Islet precursor cell (in vitro differentiated cells): ENCODE measurements at regions not wholly inside any gene's neighbourhood (a gene's known extent, or its start where the extent isn't known, plus 50 kb on each side); places are given as distances from the start of the nearest gene placed in this dataset.

ENCODE experiments used
- DNase-seq: peaks from one replicate; pipeline ENCODE4 v3.0.0-alpha.2; 2018

GRCh38 chr1:215471463-215471862 lies 95.6 kb upstream of the KCTD3 start:
- DNase-seq, result no peak

- DNase-seq, result no peak
These were observed 94.4 kb upstream of the KCTD3 start for GRCh38 chr1:215472723-215473122.

GRCh38 chr1:215473943-215474342 lies 93.2 kb upstream of the KCTD3 start:
- no peak for DNase-seq

- no peak for DNase-seq
These were observed 92.2 kb upstream of the KCTD3 start for GRCh38 chr1:215474940-215475339.

DNA sequence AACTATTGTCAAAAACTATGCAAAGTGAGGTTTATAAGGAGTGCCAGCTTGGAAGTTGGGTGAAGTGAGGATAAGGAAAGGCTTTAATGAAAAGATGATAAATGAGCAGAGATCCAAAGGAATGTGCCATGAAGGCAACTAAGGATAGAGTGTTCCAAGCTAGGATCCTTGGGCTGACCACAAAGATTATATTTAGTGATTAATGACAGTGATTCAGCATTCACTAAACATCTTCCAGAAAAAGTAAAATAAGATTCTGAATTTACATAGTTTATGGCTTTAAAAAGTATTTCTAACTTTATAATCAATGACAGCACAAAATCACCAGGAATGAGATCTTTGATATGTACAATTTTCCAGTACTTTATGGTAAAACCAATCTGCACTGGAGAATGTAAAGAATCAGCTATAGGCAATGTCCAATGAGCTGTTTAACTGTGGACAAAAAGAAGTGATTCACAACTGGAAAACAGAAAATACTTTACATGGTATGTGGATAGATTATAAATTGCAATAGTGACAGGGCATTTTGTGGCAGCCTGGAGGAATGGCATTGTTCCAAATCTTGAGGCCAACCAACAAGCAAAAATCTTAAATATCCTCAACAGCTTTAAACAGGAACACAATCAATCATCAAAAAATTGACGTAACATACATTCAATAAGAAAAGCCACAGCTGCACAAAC lies 91.2 kb upstream of the KCTD3 start:
- no peak for DNase-seq

- DNase-seq, result no peak
These were observed 90.6 kb upstream of the KCTD3 start for GRCh38 chr1:215476541-215476940.

GRCh38 chr1:215477632-215478031 lies 89.5 kb upstream of the KCTD3 start:
- DNase-seq, result no peak

GRCh38 chr1:215479567-215479966 lies 87.5 kb upstream of the KCTD3 start:
- DNase-seq, result no peak

- no peak for DNase-seq
These were observed 85.0 kb upstream of the KCTD3 start for GRCh38 chr1:215482079-215482478.

DNA sequence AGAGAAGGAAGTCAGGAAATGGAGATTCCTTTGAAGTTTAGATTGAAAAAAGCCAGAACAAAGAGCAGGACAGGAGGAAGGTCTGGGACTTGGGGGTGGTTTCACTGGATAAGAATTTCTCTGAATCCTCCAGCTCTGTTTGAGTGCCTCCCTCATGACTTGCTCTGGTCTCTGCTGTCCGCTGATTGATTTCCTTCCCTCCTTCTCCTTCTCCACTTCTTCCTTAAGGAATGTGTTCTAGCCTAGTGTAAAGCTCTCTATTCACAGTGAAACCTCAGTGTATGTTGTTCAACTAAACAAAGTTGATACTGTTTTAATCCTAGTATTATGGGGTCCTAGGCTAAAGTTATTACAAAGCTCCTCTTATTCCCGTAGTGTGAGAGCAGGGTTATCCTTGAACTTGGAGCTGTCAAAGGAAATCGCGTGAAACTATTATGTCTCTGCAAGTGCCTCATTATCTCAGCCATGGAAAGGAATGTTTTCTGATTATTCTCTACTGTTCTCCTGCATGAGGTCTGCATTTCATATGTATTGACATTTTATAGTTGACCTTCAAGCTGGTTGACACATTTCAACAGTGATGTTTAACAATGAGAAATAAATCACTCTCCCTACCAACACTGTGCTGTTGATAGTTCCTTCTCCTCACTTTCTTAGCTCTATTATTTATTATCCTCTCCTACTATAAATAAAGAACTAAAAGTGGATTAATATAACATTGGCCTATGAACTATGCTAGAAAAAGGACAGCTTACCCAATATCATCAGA lies 82.7 kb upstream of the KCTD3 start:
- peak; percentile 83 for DNase-seq

GRCh38 chr1:215487466-215487865 lies 79.6 kb upstream of the KCTD3 start:
- no peak for DNase-seq

DNA sequence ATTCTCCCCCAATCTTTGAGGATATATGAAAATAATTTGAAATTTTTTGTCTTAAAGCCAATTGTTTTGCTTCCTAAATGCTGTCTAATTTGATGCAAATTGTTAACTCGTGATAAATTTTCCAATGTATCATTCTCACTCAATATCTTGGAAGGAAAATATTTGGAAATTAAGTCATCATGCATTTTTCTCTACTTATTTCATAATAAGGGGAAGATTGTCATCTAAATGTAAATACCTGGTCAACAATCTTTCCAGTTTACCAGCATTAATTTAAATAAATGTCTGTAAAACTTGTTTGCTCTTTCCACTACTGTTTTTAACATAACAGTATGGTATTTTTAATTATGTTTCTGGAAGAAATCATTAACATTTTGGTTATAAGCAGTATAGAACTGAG lies 78.3 kb upstream of the KCTD3 start:
- no peak for DNase-seq

GRCh38 chr1:215489771-215490565 lies 77.1 kb upstream of the KCTD3 start:
- DNase-seq, result no peak

DNA sequence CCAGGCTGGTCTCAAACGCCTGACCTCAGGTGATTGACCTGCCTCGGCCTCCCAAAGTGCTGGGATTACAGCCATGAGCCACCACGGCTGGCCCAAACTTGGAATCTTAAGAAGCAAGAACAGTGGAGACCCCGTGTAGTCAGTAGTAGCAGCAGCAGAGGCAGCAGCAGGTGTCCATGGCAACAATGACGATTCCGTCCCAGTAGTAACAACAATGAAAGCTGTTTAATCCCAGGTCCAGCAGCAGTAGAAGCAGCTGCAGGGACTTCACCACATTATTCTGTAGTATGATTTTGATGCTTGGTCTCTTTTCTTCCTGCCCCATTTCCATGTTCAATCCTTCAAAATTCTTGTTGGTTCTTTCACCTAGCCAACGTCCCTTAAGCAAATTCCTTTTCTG lies 69.6 kb upstream of the KCTD3 start:
- no peak for DNase-seq

DNA sequence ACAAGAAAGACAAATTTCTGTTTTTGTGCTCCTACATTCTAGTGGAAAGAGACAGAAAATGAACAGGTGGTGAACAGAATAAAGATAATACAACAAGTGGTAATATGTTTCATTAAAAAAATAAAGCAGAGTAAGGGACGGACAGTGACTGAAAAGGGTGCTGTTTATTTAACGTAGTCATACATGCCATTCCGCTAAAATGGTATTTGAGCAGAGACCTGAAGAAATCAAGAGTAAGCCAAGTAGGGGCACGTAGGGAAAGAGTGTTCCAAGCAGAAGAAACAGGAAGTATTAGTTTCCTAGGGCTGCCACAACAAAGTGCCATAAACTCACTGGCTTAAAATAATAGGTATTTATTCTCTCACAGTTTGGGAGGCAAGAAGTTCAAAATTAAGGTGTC lies 65.6 kb upstream of the KCTD3 start:
- no peak for DNase-seq

- DNase-seq, result no peak
These were observed 65.0 kb upstream of the KCTD3 start for GRCh38 chr1:215502081-215502480.

DNA sequence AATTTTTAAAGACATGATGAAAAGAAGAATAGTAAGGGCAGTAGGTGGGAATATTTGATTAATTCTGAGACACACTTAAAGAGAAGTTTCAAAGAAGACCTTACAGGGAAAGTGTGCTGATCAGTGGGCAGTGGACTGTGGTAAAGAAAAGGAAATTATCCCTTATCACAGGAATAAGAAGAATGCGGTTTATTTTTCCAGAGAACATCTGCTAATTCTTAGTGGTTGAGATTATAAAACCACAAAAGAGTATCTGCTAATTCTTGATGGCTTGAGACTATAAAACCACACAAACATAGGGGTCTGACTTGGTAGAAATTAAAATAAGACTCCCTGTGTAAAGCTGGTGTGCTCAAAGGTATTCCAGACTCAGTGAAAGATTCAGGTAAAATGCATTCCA lies 60.0 kb upstream of the KCTD3 start:
- no peak for DNase-seq

DNA sequence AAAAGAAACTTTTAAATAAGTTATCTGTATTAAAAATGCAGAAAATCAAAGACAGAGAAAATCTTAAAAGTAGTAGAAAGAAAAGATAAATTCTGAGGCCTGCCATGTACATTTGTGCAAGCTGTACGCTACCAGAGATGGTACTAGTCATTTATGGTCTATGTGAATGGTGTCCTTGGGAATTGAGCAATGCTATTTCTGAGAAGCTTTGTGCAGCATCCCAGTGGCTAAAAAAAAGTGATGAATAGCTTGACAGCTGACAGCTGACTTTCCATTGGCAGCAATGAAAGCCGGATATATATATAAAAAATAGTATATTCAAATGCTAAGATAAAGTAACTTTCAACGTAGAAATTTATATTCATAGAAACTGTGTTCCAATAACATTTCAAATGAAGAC lies 58.8 kb upstream of the KCTD3 start:
- DNase-seq, result no peak
